ENCODE measurements at regions not wholly inside any gene's neighbourhood (a gene's known extent, or its start where the extent isn't known, plus 50 kb on each side); places are given as distances from the start of the nearest gene placed in this dataset.
"Not testable (repeated sequence)": the region's sequence is repeated elsewhere in the genome, so short reads cannot be mapped to it uniquely, and the experiment has no call there.

- DNase-seq = peak; percentile 32
Measured at GRCh38 chr6:126614642-126615504, 275.0 kb downstream of the CENPW start.

GRCh38 chr6:126616866-126617265 lies 277.0 kb downstream of the CENPW start:
- DNase-seq = no peak

GRCh38 chr6:126618639-126619343 lies 278.9 kb downstream of the CENPW start:
- DNase-seq = no peak

- no peak for DNase-seq
Measured at GRCh38 chr6:126620719-126621118, 280.8 kb downstream of the CENPW start.

GRCh38 chr6:126625019-126625418 lies 285.1 kb downstream of the CENPW start:
- DNase-seq = no peak

- DNase-seq = peak; percentile 33
Measured at GRCh38 chr6:126628125-126628524, 288.2 kb downstream of the CENPW start.

GRCh38 chr6:126631363-126631762 lies 291.4 kb downstream of the CENPW start:
- no peak for DNase-seq

- DNase-seq = no peak
Measured at GRCh38 chr6:126632271-126632670, 292.4 kb downstream of the CENPW start.

- DNase-seq = no peak
Measured at GRCh38 chr6:126633373-126633772, 293.5 kb downstream of the CENPW start.

GRCh38 chr6:126640356-126640755 lies 300.4 kb downstream of the CENPW start:
- DNase-seq = no peak

- no peak for DNase-seq
Measured at GRCh38 chr6:126640921-126641320, 301.0 kb downstream of the CENPW start.

GRCh38 chr6:126641641-126642040 lies 301.7 kb downstream of the CENPW start:
- no peak for DNase-seq

GRCh38 chr6:126643352-126643751 lies 303.4 kb downstream of the CENPW start:
- no peak for DNase-seq

- no peak for DNase-seq
Measured at GRCh38 chr6:126650931-126651330, 311.0 kb downstream of the CENPW start.

GRCh38 chr6:126657561-126658175 lies 317.8 kb downstream of the CENPW start:
- peak; percentile 75 for DNase-seq

GRCh38 chr6:126660376-126660775 lies 320.5 kb downstream of the CENPW start:
- DNase-seq = no peak

- DNase-seq = no peak
Measured at GRCh38 chr6:126661646-126662045, 321.7 kb downstream of the CENPW start.

GRCh38 chr6:126662966-126663365 lies 323.1 kb downstream of the CENPW start:
- DNase-seq = no peak

GRCh38 chr6:126664271-126664670 lies 324.4 kb downstream of the CENPW start:
- no peak for DNase-seq

- no peak for DNase-seq
Measured at GRCh38 chr6:126665551-126665950, 325.6 kb downstream of the CENPW start.

GRCh38 chr6:126667071-126667470 lies 327.2 kb downstream of the CENPW start:
- DNase-seq = no peak

GRCh38 chr6:126667728-126668127 lies 327.8 kb downstream of the CENPW start:
- DNase-seq = no peak

- no peak for DNase-seq
Measured at GRCh38 chr6:126672649-126673048, 332.7 kb downstream of the CENPW start.

GRCh38 chr6:126673749-126674148 lies 333.8 kb downstream of the CENPW start:
- DNase-seq = not testable (repeated sequence)
